ENCODE measurements at regions not wholly inside any gene's neighbourhood (a gene's known extent, or its start where the extent isn't known, plus 50 kb on each side); places are given as distances from the start of the nearest gene placed in this dataset.

DNA sequence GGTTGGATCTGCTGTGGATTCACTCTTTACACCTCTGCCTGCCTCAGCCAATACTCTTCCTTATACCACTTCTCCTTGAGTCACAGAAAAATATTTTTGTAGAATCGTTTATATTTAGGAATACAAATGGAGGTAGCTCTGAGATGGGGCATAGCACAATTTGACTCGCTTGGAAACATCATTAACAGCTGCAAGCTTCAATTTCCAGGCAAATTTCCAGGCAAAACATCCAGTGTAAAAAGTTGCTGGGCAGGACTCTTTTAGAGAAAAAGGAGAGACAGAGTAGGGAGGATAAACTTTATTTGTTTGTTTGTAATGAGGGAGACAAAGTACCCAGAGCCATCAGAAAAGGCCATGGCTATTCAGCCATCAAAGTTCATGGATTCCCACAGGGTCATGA, 74.4 kb upstream of the SOX11 start:
- SMC1A ChIA-PET (ENCODE audit: uncharacterized antibody, unreplicated experiment): interaction anchor here (0.7 to 1.9 kb wide), 2 partner anchors 11 to 428 kb away, joined by 4 read pairs; no protein-coding TSS in a partner anchor
- 0% methylated on average over 2 of the region's 2 CpGs for WGBS (ENCODE audit: insufficient coverage, insufficient replicate concordance, low lambda C conversion rate, missing lambda C conversion rate)

DNA sequence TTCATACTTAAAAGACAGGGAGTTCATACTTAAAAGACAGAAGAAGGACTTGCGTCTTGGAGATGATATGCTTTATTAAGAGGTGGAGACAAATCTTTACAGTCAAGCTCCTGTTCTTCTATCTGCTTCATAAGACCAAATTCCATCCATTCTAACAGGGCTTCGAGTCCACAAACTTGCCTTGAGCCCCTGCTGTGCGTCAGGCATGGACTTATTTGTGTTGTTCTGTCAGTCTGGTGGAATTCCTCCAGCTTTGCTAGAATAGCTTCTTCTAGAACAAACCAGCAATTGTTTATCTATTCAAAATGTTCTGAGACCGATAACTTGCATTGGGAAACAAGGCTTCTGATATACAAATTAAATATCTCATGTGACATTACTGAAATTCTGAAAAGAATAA, 73.9 kb upstream of the SOX11 start:
- SMC1A ChIA-PET (ENCODE audit: uncharacterized antibody, unreplicated experiment): interaction anchor here (0.7 to 1.9 kb wide), 3 partner anchors 9 to 427 kb away, joined by 3 to 4 read pairs (median 4); no protein-coding TSS in a partner anchor
- Histone ChIP-seq H3K9ac (ENCODE audit: control insufficient read depth, insufficient read depth, low read length) (no peak overlapping the region), H3K4me1 (ENCODE audit: control insufficient read depth, insufficient read depth, low read length) (no peaks in the 10 kb centered on the region), H4K20me1 (ENCODE audit: control insufficient read depth, insufficient read depth) (no peaks in the 10 kb centered on the region), H3K4me2 (ENCODE audit: control insufficient read depth, insufficient read depth) (no peak overlapping the region), H2AFZ (ENCODE audit: control insufficient read depth, low read depth, low read length) (no peak overlapping the region), H3K79me2 (ENCODE audit: control insufficient read depth, insufficient read depth, low read length) (no peaks in the 10 kb centered on the region), H3K9me3 (replicated peaks; ENCODE audit: control insufficient read depth, insufficient read depth, low read length) (no peaks in the 10 kb centered on the region), H3K36me3 (ENCODE audit: control insufficient read depth in 2 of 2, insufficient read depth in 2 of 2, low read length in 1 of 2) (no peaks in the 10 kb centered on the region), H3K27ac (ENCODE audit: control insufficient read depth, insufficient read depth) (no peak overlapping the region), H3K4me3 (no peak overlapping the region), H3K27me3 (replicated peaks in 1 of 2; ENCODE audit: control insufficient read depth in 2 of 2, insufficient read depth in 2 of 2, low read length in 1 of 2) (no peaks in the 10 kb centered on the region; a peak in 1 of 4 replicates)
- ATAC-seq: no peak
- FAIRE-seq: no peak
- BruUV-seq (replicated peaks): no TSS peak
- RAD21 ChIA-PET (ENCODE audit: unreplicated experiment): no interaction called here
- intact Hi-C loops (cut with micrococcal nuclease; ENCODE audit: unreplicated experiment): no loop called here
- no peak for DNase-seq (ENCODE audit: low read depth, low spot score)
- in situ Hi-C loops (cut with MboI): no loop called here
- CTCF ChIA-PET: no interaction called here
- 22% methylated on average over 4 of the region's 4 CpGs for WGBS (ENCODE audit: insufficient coverage, insufficient replicate concordance, low lambda C conversion rate, missing lambda C conversion rate)
- POLR2A ChIA-PET: no interaction called here
- TF ChIP-seq TCF3 (IDR thresholded peaks at IDR 0.05; ENCODE audit: borderline replicate concordance, insufficient read depth, low read depth, low read length) (no peak), CBX3 (IDR thresholded peaks at IDR 0.05; ENCODE audit: borderline replicate concordance, low read depth) (no peak), SMAD1 (IDR thresholded peaks at IDR 0.05; ENCODE audit: low read depth, partially characterized antibody) (no peak), CHD1 (IDR thresholded peaks at IDR 0.05; ENCODE audit: low read depth, low read length) (no peak), MYB (IDR thresholded peaks at IDR 0.05; ENCODE audit: borderline replicate concordance, low read depth, low read length) (no peak), TCF12 (IDR thresholded peaks at IDR 0.05; ENCODE audit: low read depth, low read length) (no peak), NR2C1 (IDR thresholded peaks at IDR 0.05) (no peak), EGR1 (IDR thresholded peaks at IDR 0.05; ENCODE audit: borderline replicate concordance in 1 of 2, low read depth in 2 of 2, low read length in 2 of 2) (no peak), KDM1A (IDR thresholded peaks at IDR 0.05; ENCODE audit: borderline replicate concordance) (no peak), STAT3 (IDR thresholded peaks at IDR 0.05; ENCODE audit: low read depth, low read length) (no peak), WRNIP1 (IDR thresholded peaks at IDR 0.05; ENCODE audit: borderline replicate concordance, low read depth, low read length) (no peak), TBL1XR1 (IDR thresholded peaks at IDR 0.05; ENCODE audit: low read depth, low read length) (no peak)
- TF ChIP-seq, protein P1, sequence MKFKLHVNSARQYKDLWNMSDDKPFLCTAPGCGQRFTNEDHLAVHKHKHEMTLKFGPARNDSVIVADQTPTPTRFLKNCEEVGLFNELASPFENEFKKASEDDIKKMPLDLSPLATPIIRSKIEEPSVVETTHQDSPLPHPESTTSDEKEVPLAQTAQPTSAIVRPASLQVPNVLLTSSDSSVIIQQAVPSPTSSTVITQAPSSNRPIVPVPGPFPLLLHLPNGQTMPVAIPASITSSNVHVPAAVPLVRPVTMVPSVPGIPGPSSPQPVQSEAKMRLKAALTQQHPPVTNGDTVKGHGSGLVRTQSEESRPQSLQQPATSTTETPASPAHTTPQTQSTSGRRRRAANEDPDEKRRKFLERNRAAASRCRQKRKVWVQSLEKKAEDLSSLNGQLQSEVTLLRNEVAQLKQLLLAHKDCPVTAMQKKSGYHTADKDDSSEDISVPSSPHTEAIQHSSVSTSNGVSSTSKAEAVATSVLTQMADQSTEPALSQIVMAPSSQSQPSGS (IDR thresholded peaks at IDR 0.05; ENCODE audit: low read length): no peak
- TF ChIP-seq, protein P2, sequence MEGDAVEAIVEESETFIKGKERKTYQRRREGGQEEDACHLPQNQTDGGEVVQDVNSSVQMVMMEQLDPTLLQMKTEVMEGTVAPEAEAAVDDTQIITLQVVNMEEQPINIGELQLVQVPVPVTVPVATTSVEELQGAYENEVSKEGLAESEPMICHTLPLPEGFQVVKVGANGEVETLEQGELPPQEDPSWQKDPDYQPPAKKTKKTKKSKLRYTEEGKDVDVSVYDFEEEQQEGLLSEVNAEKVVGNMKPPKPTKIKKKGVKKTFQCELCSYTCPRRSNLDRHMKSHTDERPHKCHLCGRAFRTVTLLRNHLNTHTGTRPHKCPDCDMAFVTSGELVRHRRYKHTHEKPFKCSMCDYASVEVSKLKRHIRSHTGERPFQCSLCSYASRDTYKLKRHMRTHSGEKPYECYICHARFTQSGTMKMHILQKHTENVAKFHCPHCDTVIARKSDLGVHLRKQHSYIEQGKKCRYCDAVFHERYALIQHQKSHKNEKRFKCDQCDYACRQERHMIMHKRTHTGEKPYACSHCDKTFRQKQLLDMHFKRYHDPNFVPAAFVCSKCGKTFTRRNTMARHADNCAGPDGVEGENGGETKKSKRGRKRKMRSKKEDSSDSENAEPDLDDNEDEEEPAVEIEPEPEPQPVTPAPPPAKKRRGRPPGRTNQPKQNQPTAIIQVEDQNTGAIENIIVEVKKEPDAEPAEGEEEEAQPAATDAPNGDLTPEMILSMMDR (IDR thresholded peaks at IDR 0.05 in 2 of 3, conservative IDR thresholded peaks at IDR 0.05 in 1 of 3; ENCODE audit: control insufficient read depth in 2 of 3, extremely low read depth in 1 of 3, insufficient read depth in 1 of 3, low read depth in 3 of 3, low read length in 3 of 3): no peak

More for the DNA sequence above, 74.4 kb upstream of the SOX11 start:
- no TSS peak for BruUV-seq (replicated peaks)
- ChIA-PET RAD21 (ENCODE audit: unreplicated experiment) (no interaction called here), CTCF (no interaction called here), POLR2A (no interaction called here)
- Histone ChIP-seq H4K20me1 (ENCODE audit: control insufficient read depth, insufficient read depth) (no peaks in the 10 kb centered on the region), H2AFZ (ENCODE audit: control insufficient read depth, low read depth, low read length) (no peak overlapping the region), H3K4me2 (ENCODE audit: control insufficient read depth, insufficient read depth) (no peak overlapping the region), H3K27me3 (replicated peaks in 1 of 2; ENCODE audit: control insufficient read depth in 2 of 2, insufficient read depth in 2 of 2, low read length in 1 of 2) (no peaks in the 10 kb centered on the region; a peak in 1 of 4 replicates), H3K36me3 (ENCODE audit: control insufficient read depth in 2 of 2, insufficient read depth in 2 of 2, low read length in 1 of 2) (no peaks in the 10 kb centered on the region), H3K9me3 (replicated peaks; ENCODE audit: control insufficient read depth, insufficient read depth, low read length) (no peaks in the 10 kb centered on the region), H3K4me3 (no peak overlapping the region), H3K27ac (ENCODE audit: control insufficient read depth, insufficient read depth) (no peak overlapping the region), H3K4me1 (ENCODE audit: control insufficient read depth, insufficient read depth, low read length) (no peaks in the 10 kb centered on the region), H3K79me2 (ENCODE audit: control insufficient read depth, insufficient read depth, low read length) (no peaks in the 10 kb centered on the region), H3K9ac (ENCODE audit: control insufficient read depth, insufficient read depth, low read length) (no peak overlapping the region)
- in situ Hi-C loops (cut with MboI): no loop called here
- TF ChIP-seq NFIC (IDR thresholded peaks at IDR 0.05; ENCODE audit: low read depth, low read length) (no peak), SPI1 (IDR thresholded peaks at IDR 0.05; ENCODE audit: borderline replicate concordance, insufficient read depth, low read depth, low read length) (no peak), MYC (IDR thresholded peaks at IDR 0.05; ENCODE audit: insufficient read depth, insufficient read length, insufficient replicate concordance, low read length, severe bottlenecking) (no peak), PAX5 (IDR thresholded peaks at IDR 0.05; ENCODE audit: borderline replicate concordance, low read depth, low read length) (no peak), IRF4 (IDR thresholded peaks at IDR 0.05; ENCODE audit: low read depth, low read length) (no peak), CHD2 (IDR thresholded peaks at IDR 0.05; ENCODE audit: borderline replicate concordance, low read depth, low read length) (no peak)
- DNase-seq (ENCODE audit: low read depth, low spot score) (no peak), FAIRE-seq (no peak), ATAC-seq (no peak)
- intact Hi-C loops (cut with micrococcal nuclease; ENCODE audit: unreplicated experiment): no loop called here

All from GM12878 (cell line).